ENCODE measurements at regions not wholly inside any gene's neighbourhood (a gene's known extent, or its start where the extent isn't known, plus 50 kb on each side); places are given as distances from the start of the nearest gene placed in this dataset.

GRCh38 chr1:213829780-213830179 is 158.0 kb upstream of the PROX1 start:
- intact Hi-C loops (cut with DNase I): no loop called here
- DNase-seq: no peak
- ATAC-seq (ENCODE audit: poor library complexity): no peak

GRCh38 chr1:213830371-213830770 is 157.4 kb upstream of the PROX1 start:
- no peak for ATAC-seq (ENCODE audit: poor library complexity)
- intact Hi-C loops (cut with DNase I): no loop called here
- no peak for DNase-seq

DNA sequence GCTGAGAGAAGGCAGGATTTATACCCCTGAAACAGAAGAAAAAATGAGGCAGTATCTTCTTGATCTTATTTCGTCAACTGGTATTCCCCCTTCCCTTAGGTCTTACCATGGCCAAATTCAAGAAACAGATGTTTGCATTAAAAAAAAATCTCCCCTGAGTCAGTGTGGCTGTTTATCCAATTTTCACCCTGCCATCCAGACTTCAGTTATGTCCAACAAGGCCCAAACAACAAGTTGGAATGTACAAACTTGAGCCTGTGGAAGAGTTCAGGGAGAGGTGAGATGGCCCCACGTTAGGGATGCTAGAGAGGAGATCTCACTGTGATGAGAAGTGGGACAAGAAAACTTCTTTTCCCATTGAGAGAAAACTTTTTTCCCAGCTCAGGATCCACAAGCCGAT is 147.2 kb upstream of the PROX1 start:
- no peak for ATAC-seq (ENCODE audit: poor library complexity)
- intact Hi-C loops (cut with DNase I): no loop called here
- DNase-seq: no peak

GRCh38 chr1:213844632-213845031 is 143.1 kb upstream of the PROX1 start:
- ATAC-seq (ENCODE audit: poor library complexity) (no peak), DNase-seq (no peak)
- intact Hi-C loops (cut with DNase I): no loop called here

DNA sequence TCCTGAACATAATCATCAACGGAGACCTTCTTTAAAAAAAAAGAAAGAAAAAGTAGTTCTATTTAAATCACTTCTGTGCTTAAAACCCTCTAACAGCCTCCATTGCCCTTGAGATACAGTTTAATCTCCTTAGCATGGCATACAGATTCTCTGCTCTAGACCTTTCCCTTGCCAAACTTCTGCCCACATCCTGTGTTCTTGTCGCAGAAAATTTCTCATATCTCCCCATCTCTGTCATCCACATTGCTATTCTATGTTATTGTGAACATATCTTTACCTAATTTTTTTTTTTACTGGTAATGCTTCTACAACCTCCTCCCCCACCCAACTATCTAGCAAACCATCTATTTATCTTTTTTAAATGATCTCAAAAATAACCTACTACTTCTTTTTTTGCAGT is 135.7 kb upstream of the PROX1 start:
- ATAC-seq (ENCODE audit: poor library complexity): no peak

GRCh38 chr1:213858581-213858980 is 129.2 kb upstream of the PROX1 start:
- no peak for DNase-seq
- no peak for ATAC-seq (ENCODE audit: poor library complexity)
- intact Hi-C loops (cut with DNase I): no loop called here

More for the DNA sequence above, 135.7 kb upstream of the PROX1 start:
- intact Hi-C loops (cut with DNase I): no loop called here
- DNase-seq: no peak

DNA sequence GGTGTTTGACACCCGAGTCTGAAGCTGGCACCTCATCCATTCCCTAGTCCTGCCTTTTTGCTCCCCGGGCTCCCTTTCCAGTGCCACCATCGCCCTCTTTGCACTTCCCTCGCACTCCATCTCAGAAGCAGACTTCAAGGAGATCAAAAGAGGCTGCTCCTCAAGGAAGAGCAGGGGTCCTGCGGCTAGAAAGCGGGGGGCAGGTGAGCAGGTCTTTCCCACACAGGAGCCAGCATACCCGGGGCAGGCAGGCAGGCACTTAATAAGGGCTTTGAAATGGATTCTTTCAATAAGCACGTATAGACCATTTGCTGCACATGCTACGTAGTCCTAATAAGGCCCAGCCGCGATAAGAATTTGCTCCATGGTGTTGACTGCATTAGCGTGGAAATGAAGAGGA is 125.9 kb upstream of the PROX1 start:
- DNase-seq (no peak), ATAC-seq (ENCODE audit: poor library complexity) (no peak)
- intact Hi-C loops (cut with DNase I): no loop called here

DNA sequence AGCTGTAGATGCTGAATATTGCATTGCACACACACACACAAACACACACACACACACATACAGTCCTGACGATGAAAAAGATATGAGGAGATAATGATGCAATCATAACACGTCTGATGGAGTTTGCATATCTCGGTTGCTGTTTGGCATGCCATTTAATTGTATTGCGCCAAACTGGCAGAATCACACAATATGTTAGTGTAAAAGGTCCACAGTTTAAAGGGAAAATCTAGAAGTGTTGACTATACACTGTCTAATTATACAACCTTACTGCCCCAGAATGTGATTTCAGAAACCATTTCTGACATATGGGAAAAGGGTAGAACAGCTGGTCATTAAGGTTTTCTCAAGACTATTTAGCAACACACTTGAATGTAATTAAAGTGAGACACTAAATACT is 123.7 kb upstream of the PROX1 start:
- no peak for DNase-seq
- intact Hi-C loops (cut with DNase I): no loop called here
- no peak for ATAC-seq (ENCODE audit: poor library complexity)

GRCh38 chr1:213868482-213868881 is 119.3 kb upstream of the PROX1 start:
- no peak for DNase-seq
- intact Hi-C loops (cut with DNase I): no loop called here
- no peak for ATAC-seq (ENCODE audit: poor library complexity)

DNA sequence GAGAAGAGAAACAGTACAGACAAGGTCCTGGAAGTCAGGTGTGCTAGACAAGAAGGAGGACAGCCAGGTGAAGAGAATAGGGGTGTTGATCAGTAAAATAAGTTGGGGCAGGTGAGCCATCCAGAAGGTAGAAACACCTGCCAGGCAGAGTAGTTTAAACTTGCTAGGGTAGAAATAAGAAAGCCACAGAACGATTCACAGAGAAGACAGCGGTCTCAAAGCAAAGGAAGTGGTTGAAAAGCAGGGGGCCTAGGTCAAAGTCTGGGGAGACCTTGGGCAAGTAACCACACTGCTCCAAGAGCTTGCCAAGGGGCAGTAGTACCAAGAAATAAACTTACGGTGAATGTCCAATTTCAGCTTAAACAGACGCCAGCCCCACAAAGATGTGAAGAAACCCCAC is 116.6 kb upstream of the PROX1 start:
- no peak for DNase-seq
- intact Hi-C loops (cut with DNase I): no loop called here

GRCh38 chr1:213874789-213875188 is 113.0 kb upstream of the PROX1 start:
- intact Hi-C loops (cut with DNase I): no loop called here
- DNase-seq (no peak), ATAC-seq (ENCODE audit: poor library complexity) (no peak)

More for the DNA sequence above, 116.6 kb upstream of the PROX1 start:
- no peak for ATAC-seq (ENCODE audit: poor library complexity)

DNA sequence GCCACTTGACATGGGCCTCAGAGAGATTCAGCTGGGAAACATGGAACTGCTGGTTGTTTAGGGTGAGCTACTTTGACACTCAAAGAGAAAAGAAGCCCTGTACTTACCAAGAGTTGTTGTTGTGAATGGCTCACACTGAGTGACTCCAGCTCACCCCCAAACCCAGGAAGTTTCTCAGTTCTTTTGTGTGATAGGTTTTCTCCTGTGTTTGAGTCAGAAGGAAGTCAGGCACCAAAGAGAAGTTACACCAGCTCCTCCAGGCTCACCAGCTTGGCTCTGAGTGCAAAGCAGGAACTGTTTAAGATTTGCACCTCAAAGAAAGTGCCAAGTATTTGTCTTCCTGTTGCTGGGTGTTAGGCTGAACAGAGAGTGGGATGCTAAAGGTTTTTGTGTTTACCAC is 111.2 kb upstream of the PROX1 start:
- no peak for DNase-seq
- no peak for ATAC-seq (ENCODE audit: poor library complexity)
- intact Hi-C loops (cut with DNase I): no loop called here

DNA sequence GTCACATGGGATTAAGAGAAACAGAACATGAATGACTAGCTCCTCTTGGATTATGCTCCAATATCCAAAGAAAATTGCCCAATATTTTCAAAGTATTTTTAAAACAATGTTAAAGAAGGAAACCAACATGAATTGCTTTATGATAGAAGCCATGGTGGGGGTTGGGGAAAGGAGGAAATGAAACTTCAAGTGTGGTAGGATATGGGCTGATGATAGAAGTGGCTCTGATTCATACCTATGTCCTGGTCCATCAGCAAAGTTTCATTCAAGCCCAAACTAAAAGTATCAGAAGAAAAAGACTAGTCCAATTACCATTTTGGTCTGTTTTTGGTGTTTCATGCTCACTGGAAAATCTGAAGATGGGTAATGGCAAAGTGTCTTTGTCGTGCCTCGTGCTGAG is 104.2 kb upstream of the PROX1 start:
- no peak for DNase-seq
- intact Hi-C loops (cut with DNase I): no loop called here
- ATAC-seq (ENCODE audit: poor library complexity): no peak

DNA sequence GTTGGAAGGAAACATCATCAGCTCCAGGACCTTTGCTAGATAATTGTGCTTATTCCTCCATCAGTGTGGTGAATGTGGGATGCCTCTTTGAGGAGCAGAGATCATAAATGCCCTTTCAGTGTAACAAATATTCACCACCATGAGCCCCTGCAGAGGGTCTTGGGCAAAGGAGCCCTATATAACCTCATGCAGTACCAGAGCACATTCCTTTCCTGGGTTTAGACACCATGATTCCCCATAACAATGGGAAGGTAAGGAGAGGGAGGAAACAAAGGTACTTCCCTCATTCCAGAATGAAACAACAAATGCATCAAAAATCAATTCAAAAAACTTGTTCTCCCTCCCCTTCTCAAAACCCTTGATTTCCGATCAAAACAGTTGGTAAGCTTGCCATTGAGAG is 103.4 kb upstream of the PROX1 start:
- DNase-seq (no peak), ATAC-seq (ENCODE audit: poor library complexity) (no peak)
- intact Hi-C loops (cut with DNase I): no loop called here

DNA sequence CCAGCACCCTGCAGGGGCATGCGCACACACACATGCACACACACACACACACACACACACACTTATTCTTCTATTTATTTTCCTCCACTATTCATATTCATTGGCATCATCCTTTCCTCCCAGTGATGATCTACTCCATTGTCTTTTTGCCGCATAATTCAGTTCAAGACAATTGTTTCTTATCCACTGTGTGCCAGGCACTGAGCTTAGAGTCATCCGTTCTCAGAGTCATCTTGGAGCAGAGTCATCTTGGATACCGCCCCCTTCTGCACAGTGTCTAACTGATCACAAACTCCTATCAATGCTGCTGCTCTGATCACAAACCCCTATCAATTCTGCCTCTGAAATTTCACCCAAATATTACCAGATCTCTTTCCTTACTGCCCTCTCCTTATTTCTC is 102.8 kb upstream of the PROX1 start:
- no peak for DNase-seq
- intact Hi-C loops (cut with DNase I): no loop called here
- no peak for ATAC-seq (ENCODE audit: poor library complexity)

DNA sequence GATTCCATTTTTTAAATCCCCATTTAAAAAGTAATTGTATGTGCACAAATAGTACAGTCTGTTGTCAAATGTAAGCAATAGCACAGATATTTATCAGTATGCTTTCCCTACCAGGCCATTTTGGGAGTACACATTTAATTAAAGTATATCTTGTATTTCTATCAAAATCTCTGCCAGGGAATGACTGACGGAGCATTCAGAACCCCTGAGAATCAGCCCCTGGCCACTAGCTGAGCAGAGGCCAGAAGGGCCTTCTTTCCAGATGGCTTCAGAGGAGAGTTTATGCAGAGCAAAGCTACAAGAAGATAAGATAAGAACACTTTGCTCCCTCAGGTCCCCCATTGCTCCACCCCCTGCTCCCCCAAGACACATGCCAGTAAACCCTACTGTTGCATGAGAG is 99.9 kb upstream of the PROX1 start:
- ATAC-seq (ENCODE audit: poor library complexity) (no peak), DNase-seq (no peak)
- intact Hi-C loops (cut with DNase I): no loop called here

- ATAC-seq (ENCODE audit: poor library complexity): peak; percentile 89
- DNase-seq: no peak
- intact Hi-C loops (cut with DNase I): no loop called here
These were observed 95.5 kb upstream of the PROX1 start for GRCh38 chr1:213891989-213892902.

GRCh38 chr1:213898684-213899083 is 89.1 kb upstream of the PROX1 start:
- no peak for DNase-seq
- intact Hi-C loops (cut with DNase I): no loop called here
- ATAC-seq (ENCODE audit: poor library complexity): no peak

- intact Hi-C loops (cut with DNase I): no loop called here
- no peak for DNase-seq
- no peak for ATAC-seq (ENCODE audit: poor library complexity)
These were observed 88.4 kb upstream of the PROX1 start for GRCh38 chr1:213899413-213899812.

- ATAC-seq (ENCODE audit: poor library complexity): peak; percentile 98
- intact Hi-C loops (cut with DNase I): no loop called here
- peak; percentile 74 for DNase-seq
These were observed 82.4 kb upstream of the PROX1 start for GRCh38 chr1:213905344-213905743.

DNA sequence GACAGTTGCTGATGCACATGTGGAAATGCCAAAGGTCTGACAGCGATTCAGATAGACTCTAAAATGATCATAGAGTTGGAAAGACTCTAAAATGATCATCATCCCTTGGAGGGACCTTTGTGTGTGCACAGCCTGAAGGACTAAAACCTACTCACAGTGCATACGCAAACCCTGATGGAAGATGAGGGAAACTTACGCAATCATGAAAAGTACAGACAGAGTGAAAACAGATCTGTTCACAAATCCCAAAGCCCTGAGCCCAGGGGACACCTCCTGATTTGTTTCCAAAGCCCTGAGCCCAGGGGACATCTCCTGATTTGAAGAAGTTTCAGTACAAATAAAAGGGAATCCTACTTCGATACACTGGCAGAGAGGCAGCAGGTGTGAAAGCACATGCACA is 79.3 kb upstream of the PROX1 start:
- intact Hi-C loops (cut with DNase I): no loop called here
- ATAC-seq (ENCODE audit: poor library complexity) (no peak), DNase-seq (no peak)
